Stimulated activated CD4-positive, alpha-beta T cell treated with anti-CD3 and anti-CD28 coated beads, Interleukin-1b, Interleukin-23, amount 100 ng/mL, for 48 hours (primary cell): ENCODE measurements at regions not wholly inside any gene's neighbourhood (a gene's known extent, or its start where the extent isn't known, plus 50 kb on each side); places are given as distances from the start of the nearest gene placed in this dataset.
"Not testable (repeated sequence)": the region's sequence is repeated elsewhere in the genome, so short reads cannot be mapped to it uniquely, and the experiment has no call there.

Experiments
- DNase-seq: peaks from one replicate; pipeline ENCODE4 v3.0.0-alpha.2; 2020

DNA sequence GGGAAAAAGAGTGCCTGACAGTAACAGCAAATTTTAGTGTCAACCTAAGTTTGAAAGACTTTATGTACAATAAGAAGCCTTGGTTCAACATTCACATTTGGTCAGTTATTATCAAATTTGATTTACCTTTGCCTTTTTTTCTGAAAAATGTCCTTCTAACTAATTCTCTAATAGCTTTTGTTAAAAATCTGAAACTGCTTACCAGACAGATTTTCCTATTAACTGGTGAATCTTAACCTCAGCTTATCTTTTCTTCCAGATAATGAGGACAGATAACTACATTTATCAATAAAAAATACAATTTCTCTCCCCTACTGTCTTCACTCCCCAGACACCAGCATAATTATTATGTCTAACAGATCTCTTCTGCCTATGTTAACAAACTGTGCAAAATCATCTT is 988.5 kb downstream of the CDH18 start:
- no peak for DNase-seq

DNA sequence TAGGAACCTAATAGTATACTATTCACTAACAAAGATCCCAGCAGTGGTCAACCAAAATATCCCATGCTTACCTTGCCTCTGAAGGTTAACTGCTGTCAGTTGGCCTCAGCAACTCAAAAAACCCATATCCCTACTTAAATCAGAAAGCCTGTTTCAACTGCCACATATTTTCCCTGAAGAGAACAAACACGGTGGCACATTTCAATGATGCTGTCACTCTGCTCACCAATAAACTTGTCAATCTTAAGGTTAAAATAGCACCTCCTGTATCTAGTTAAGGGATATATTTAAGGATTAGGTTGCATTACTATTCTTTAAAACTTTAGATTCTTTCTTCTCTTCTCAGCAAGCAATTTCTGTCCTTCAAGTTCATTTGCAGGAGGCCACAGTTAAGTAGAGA is 986.9 kb downstream of the CDH18 start:
- DNase-seq = no peak

DNA sequence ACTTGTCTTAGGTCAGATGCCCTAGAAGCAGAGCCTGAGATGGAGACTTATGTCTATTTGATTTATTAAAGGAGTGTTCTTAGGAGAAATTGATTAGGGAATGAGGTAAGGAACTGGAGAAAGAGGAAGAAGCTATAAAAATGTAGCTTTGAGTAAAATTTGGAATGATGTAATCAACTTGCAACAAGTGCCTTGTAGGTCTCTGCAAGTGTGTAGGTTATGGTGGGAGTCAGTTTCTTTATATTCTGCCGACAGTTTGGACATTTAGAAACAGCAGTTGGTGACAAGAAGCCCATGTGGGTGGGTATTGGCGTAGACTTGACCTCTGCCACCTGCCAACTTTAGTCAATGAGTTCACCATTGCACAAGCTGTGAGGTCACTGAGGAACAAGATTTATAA is 986.5 kb downstream of the CDH18 start:
- no peak for DNase-seq

DNA sequence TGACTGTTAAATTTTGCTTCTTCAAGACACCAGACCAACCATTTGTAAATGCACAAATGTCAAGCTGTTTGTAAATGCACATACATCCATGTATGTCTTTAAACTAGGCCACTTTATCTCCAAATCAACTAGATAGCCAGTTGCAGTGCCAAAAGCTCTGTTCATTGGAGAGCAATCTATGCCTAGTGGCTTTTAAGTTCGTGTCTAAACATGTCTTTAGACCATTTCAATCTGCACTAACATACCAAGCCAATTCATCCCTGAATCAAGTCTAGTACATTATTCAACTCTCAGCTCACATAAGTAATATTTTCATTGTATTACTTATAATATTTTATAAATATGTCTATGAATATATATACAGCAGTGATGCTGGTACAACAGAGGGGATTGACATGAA is 985.9 kb downstream of the CDH18 start:
- no peak for DNase-seq

DNA sequence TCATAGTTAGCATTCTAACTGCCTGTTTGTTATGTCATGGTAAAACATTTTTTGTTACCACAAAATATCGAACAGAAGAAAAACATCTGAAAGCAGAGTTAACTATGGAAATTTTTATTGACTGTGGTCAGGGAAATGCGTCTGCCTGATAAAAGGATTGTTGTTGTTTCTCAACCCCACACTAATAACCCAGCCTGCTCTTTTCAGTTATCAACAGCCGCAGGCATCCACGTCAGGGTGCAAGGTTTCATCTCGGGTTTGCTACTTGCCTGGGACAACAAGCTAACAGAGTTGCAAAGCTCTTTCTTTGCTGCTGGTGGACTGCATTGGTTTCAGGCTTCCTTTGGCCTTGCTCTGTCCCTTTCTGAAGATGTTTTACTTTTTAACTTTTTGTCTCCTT is 969.2 kb downstream of the CDH18 start:
- no peak for DNase-seq

DNA sequence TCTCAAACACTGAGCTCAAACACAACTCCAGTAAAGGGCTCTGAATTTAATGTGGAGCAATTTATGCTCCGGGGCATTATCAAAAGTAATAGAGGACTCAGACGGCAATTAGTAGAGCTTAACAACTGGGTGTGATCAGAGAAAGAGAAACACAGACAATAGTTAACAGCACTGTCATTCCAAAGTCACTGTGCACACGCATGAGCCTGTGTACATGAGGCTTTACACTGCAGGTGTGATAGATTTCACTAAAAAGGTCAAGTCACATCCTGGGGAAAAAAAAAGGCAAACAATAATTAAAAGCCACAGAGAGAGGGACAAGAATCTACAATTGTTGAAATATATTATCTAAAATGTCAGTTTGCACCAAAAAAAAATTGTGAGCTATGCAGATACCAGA is 956.5 kb downstream of the CDH18 start:
- DNase-seq = no peak

DNA sequence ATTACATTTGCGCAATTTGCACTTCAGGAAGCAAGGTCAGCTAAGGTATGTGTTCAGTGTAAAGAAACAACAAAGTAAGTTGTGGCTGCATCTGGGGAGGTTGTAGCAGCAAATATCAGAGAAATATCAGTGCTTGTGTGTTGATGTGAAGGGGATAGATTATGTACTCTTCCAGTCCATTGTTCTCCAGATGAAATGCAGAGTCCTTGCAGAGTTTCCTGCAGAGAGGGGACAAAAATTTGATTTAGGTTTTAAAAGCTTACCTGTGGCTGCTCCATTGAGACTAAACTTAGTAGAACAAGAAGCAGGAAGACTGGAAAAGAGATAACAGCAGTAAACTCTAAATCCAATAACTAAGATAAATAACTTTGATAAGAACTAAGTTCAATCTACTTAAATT is 952.2 kb downstream of the CDH18 start:
- DNase-seq = no peak

DNA sequence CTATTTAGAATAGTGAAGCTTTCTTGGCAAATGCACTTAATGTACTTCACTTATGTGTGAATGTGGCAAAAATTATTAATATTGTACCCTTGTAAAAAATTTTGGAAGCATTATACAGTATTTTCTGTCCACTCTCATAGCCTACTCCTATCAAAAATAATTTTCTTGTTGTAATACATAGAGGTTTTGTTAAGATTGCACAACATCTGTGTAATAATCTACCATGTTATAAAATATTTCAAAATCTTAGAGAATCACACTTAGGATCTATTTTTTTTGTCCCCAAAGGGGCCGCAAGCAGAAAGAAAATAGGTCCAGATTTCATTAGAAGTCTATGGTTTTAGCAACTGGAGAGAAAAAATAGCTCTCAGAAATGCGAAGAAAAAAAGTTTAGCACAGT is 945.9 kb downstream of the CDH18 start:
- no peak for DNase-seq

DNA sequence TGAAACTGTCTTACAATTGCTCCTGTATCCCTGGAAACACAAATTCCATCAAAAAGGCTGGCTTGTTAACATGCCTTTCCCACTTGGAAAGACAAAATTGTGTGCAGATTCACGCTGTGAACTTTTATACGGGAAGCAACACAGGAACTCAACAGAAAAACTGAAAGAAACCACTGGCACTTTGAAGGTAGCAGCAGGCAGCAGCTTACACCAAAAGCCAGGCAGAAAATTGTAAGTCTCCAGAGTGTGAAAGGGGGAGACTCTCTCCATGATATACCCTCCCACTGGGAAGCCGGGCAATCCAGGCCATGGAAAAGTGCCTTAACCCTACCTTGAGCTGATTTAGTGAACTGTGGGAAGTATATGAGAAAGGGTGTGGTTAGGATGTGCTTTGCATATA is 943.7 kb downstream of the CDH18 start:
- no peak for DNase-seq

DNA sequence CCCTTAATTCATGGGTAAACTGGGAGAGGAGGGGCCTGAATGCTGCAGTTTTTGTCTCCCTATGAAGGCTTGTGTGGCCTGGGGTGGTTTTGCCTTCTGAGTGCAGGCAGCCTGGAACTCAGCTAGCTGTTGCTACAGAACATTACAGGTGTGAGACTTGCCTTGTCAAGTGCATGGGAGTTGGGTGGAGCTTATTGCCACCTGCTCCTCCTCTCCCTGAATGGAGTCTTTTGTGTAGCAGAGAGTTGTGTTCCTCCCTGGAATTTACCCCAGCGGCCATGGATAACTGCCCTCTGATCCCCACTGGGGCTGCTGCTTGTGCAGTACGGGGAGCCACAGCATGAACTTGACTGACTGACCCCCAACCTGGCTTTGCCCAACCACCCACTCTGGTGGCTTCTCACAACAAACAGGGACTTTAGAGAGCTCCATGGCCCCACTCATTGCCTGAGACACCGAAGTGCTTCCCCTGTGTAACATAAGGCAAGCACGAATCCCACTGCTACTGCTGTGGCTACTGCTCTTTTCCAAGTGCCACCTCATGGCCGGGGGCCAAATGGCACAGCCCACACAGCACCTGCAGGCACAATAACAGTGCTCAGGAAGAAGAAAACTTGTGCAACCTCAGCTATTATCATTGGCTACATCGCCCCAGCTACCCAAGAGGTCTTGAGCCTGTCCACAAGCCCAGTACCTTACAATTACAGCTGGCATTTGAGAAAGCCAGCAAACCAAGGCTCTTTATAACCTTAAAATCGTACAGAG is 942.9 kb downstream of the CDH18 start:
- DNase-seq = no peak

DNA sequence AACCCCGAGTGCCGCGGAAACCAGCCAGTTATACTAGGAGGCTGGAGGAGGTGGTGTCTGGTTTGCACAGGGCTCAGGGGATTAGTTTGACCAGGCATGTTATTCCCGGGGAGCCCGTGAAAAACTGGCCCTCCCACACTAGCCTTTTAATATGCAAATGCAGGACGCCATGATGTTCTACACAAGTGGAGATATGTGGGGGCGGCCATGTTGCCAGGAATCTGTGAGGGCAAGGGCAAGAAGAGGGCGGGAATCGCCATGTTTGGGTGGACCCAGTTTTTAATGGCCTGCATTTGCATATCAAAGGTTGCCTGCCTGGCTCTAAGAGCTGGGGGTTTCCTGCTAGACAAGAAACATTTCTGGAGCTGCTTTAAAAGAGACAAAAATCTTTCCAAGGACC is 940.7 kb downstream of the CDH18 start:
- no peak for DNase-seq

DNA sequence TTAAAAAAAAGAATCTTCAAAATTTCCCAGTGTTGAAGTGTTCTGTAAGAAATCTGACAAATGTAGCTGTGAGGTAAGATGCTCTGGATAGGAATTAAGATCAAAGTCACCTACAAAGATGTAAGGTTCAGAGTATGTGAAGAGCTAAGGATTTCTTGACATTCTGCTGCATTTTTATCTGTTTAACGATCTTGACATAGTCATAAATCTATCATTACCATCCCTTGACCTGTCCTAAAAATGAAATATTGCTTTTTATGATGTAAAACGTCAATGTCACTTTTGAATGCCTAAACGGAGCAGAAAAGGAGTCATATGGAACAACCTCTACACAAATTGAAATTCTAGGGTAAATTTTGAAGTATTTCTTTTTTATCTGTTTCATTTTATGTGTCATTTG is 939.3 kb downstream of the CDH18 start:
- no peak for DNase-seq

DNA sequence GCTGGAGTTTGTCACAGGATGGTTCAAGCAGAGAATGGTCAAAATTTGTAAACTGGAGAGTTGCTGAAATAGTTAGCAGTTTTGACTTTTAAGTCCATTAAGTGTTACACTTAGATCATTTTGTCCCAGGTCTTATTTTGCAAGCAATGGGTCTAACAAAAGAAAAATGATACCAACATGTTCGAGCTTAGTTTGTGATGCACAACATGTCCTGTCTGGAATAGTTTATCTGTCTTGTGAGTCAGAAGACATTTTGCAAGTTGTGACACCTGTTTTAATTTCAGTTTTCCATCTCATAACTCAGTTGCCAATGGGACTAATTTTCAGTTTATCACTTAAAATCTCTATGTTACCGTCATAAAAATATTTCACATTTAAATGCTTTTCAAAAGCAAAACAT is 929.8 kb downstream of the CDH18 start:
- DNase-seq = no peak

DNA sequence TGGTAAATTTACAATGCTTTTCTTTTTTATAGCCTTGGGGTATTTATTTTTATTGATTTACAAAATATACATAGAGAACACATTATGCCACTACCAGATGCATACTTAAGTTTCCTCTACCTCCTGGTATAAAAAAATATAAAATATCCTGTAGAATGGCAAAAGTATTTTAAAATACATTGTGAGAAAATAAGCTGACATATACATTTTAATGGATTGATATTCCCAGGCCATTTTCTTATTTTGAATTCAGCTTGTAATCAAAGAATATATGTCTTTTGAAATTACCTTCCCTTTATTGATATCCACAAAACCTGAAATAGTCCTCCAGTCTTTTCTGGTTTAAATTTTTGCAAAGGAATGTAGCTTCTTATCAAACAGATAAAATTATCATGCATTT is 923.9 kb downstream of the CDH18 start:
- no peak for DNase-seq

DNA sequence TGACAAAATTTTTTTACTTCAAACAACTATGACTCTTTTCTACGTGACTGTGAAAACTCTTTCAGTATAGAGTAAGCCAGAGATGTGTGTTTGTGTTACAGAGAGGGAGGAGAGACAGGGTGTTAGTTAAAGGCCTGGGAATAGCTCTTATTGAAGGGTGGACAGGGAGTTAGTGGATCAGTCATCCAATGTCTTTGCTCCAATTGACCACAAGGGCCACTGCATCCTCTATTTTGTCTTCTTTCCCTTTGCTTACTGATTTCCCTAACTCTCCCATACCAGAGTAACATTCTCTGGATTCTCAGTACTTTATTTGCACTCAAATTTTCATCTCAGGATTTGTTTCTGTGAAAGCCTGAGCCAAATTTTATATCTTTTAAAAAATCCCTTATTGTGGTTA is 920.3 kb downstream of the CDH18 start:
- no peak for DNase-seq

DNA sequence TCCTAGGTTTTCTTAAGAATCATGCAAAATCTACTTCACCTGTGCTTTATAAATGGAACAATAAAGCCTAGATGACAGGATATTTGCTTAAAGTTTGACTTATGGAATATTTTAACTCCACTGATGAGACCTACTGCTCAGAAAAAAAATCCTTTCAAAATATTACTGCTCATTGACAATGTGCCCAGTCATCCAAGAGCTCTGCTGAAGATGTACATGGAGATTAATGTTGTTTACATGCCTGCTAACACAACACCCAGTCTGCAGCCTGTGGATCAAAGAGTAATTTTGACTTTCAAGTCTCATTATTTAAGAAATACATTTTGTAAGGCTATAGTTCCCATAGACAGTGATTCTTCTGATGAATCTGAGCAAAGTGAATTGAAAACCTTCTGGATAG is 889.6 kb downstream of the CDH18 start:
- DNase-seq = no peak

DNA sequence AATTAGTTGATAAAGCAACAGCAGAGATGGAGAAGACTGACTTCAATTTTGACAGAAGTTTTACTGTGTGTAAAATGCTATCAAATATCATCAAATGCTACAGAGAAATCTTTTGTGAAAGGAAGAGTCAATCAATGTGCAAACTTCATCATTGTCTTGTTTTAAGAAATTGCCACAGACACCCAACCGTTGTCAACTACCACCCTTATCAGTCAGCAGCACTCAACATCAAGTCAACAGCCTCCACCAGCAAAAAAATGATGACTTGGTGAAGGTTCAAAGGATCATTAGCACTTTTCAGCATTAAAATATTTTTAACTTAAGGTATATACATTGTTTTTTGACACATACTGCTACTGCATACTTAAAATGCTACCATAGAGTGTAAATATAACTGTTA is 888.8 kb downstream of the CDH18 start:
- DNase-seq = no peak

DNA sequence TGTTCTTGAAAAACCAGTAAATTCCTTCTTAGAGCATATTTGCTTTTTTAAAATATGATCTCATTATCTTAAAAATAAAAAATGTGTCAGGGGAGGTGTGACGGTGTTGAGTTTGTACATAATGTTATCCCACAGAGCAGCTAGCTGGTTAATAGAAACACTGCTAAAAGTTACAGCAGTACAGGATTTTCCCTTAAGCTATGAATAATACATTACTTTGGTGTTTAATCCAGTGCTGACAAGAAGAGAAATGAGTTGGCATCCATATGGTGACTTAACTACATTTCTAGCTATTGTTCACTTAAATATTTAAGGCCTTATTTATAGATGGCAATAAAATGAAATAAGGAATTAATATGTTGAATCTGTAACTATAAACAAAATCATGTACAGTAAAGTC is 883.1 kb downstream of the CDH18 start:
- no peak for DNase-seq

DNA sequence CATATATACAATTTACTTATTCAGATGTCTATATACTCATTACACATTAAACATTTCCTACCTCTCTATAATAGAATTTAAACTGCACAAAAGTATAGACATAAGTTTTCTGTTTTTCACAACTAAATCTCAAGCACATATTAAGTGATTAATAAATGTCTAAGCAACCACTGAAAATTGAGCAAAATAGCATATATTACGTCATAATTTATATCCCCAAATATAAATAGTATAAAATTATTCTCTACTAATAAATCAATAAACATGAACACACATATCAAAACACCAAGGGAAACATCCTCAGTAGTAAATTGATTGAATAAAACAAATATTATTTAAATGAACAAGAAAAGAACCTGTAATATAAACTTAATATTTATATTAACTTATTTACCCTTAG is 865.1 kb downstream of the CDH18 start:
- no peak for DNase-seq

DNA sequence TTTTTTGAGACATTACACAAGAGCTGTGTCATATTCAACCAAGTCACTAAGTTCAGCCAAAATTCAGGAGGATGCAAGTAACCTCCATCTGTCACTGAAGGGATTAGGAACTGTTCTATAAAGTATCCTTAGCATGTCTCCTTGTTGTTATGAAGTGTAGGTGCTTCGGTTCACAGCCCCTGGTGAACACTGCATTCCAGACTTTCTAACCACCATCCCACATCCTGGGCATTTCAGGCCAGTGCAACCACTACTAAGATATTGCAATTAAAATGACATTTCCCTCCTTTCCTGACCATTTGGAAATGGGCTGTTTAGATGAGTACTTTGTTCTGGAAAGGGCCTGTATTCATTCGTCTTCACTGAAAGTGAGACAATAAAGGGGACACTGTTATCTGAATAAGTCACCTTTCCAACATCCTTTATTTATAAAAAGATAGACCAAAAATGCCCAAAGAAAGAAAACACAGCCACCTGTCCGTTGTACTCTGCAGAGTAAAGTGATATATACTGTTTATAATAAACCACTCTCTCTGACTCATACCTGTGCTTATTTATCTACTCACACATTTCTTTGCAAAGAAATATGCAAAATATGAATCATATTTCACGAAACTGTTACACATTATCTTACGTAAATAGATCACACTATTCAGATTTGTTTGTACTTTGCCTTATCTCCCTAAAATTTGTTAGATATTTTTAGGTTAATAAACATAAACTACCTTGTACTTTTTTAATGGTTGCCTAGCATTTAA is 861.9 kb downstream of the CDH18 start:
- no peak for DNase-seq

DNA sequence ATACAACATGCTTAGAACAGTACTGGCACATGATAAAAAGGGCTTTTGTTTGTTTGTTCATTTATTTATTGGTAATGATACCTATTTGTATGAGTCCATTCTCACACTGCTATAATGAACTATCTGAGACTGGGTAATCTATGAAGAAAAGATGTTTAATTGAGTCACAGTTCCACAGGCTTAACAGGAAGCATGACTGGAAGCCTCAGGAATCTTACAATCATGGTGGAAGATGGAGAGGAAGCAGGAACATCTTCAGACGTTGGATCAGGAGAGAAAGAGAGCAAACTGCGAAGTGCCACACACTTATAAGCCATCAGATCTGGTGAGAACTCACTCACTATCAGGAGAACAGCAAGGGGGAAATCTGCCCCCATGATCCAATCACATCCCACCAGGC is 847.7 kb downstream of the CDH18 start:
- DNase-seq = no peak

DNA sequence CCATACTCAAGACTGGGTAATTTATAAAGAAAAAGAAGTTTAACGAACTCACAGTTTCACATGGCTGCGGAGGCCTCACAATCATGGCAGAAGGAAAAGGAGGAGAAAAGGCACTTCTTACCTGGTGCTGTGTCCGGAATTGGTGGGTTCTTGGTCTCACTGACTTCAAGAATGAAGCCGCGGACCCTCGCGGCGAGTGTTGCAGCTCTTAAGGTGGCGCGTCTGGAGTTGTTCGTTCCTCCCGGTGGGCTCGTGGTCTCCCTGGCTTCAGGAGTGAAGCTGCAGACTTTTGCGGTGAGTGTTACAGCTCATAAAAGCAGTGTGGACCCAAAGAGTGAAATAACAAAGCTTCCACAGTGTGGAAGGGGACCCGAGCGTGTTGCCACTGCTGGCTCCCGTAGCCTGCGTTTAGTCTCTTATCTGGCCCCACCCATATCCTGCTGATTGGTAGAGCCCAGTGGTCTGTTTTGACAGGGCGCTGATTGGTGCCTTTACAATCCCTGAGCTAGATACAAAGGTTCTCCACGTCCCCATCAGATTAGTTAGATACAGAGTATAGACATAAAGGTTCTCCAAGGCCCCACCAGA is 846.0 kb downstream of the CDH18 start:
- DNase-seq = not testable (repeated sequence)

DNA sequence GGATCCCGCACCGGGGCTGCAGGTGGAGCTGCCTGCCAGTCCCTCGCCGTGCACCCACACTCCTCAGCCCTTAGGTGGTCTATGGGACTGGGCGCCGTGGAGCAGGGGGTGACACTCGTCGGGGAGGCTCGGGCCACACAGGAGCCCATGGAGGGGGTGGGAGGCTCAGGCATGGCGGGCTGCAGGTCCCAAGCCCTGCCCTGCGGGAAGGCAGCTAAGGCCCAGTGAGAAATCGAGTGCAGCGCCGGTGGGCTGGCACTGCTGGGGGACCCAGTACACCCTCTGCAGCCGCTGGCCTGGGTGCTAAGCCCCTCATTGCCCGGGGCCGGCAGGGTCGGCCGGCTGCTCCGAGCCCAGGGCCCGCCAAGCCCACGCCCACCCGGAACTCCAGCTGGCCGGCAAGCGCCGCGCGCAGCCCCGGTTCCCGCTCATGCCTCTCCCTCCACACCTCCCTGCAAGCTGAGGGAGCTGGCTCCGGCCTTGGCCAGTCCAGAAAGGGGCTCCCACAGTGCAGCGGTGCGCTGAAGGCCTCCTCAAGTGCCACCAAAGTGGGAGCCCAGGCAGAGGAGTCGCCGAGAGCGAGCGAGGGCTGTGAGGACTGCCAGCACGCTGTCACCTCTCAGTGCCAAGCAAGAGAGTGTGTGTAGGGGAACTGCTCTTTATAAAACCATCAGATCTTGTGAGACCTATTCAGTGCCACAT is 845.1 kb downstream of the CDH18 start:
- DNase-seq = not testable (repeated sequence)

DNA sequence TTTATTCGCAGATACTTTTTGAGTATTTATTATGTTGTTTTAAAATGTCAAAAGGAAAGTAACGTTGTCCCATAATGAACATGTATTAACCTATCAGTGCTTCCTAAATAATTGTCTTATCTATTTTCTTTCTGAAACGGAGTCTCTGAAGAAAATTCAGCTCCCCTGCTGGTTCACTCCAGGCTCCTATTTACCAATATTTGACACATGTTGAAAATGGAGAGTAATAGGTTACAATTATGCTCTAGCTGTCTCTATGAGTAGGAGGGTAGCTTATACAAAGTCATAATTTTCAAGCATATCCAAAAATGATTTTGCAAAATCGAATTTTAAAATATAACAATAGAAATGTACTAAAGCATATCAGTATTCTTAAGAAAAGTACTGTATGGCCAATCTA is 844.1 kb downstream of the CDH18 start:
- no peak for DNase-seq
